ENCODE measurements at regions not wholly inside any gene's neighbourhood (a gene's known extent, or its start where the extent isn't known, plus 50 kb on each side); places are given as distances from the start of the nearest gene placed in this dataset.

- no peak for DNase-seq (ENCODE audit: low spot score)
- in situ Hi-C loops (cut with HindIII; ENCODE audit: low sequenced_read_pairs) = no loop called here
Measured at GRCh38 chr12:76259660-76260389, 88.4 kb downstream of the BBS10 start.

GRCh38 chr12:76259106-76259505 lies 89.1 kb downstream of the BBS10 start:
- DNase-seq (ENCODE audit: low spot score) = no peak

GRCh38 chr12:76256904-76257303 lies 91.3 kb downstream of the BBS10 start:
- in situ Hi-C loops (cut with HindIII; ENCODE audit: low sequenced_read_pairs) = no loop called here

More at GRCh38 chr12:76259106-76259505, 89.1 kb downstream of the BBS10 start:
- in situ Hi-C loops (cut with HindIII; ENCODE audit: low sequenced_read_pairs) = no loop called here

GRCh38 chr12:76256321-76256720 lies 91.9 kb downstream of the BBS10 start:
- DNase-seq (ENCODE audit: low spot score) = no peak
- in situ Hi-C loops (cut with HindIII; ENCODE audit: low sequenced_read_pairs) = no loop called here

More at GRCh38 chr12:76256904-76257303, 91.3 kb downstream of the BBS10 start:
- DNase-seq (ENCODE audit: low spot score) = no peak

- DNase-seq (ENCODE audit: low spot score) = no peak
Measured at GRCh38 chr12:76255692-76256091, 92.5 kb downstream of the BBS10 start.

GRCh38 chr12:76255281-76255680 lies 92.9 kb downstream of the BBS10 start:
- DNase-seq (ENCODE audit: low spot score) = no peak
- in situ Hi-C loops (cut with HindIII; ENCODE audit: low sequenced_read_pairs) = no loop called here

More at GRCh38 chr12:76255692-76256091, 92.5 kb downstream of the BBS10 start:
- in situ Hi-C loops (cut with HindIII; ENCODE audit: low sequenced_read_pairs) = no loop called here

GRCh38 chr12:76252031-76252430 lies 96.2 kb downstream of the BBS10 start:
- in situ Hi-C loops (cut with HindIII; ENCODE audit: low sequenced_read_pairs) = no loop called here
- DNase-seq (ENCODE audit: low spot score) = no peak

GRCh38 chr12:76250256-76250655 lies 98.0 kb downstream of the BBS10 start:
- in situ Hi-C loops (cut with HindIII; ENCODE audit: low sequenced_read_pairs) = no loop called here
- DNase-seq (ENCODE audit: low spot score) = no peak

- DNase-seq (ENCODE audit: low spot score) = no peak
- in situ Hi-C loops (cut with HindIII; ENCODE audit: low sequenced_read_pairs) = no loop called here
Measured at GRCh38 chr12:76249501-76249900, 98.7 kb downstream of the BBS10 start.

- DNase-seq (ENCODE audit: low spot score) = no peak
- in situ Hi-C loops (cut with HindIII; ENCODE audit: low sequenced_read_pairs) = no loop called here
Measured at GRCh38 chr12:76247992-76248391, 100.2 kb downstream of the BBS10 start.

GRCh38 chr12:76247026-76247646 lies 101.1 kb downstream of the BBS10 start:
- DNase-seq (ENCODE audit: low spot score) = no peak
- in situ Hi-C loops (cut with HindIII; ENCODE audit: low sequenced_read_pairs) = no loop called here

- no peak for DNase-seq (ENCODE audit: low spot score)
- in situ Hi-C loops (cut with HindIII; ENCODE audit: low sequenced_read_pairs) = no loop called here
Measured at GRCh38 chr12:76246611-76247010, 101.6 kb downstream of the BBS10 start.

- no peak for DNase-seq (ENCODE audit: low spot score)
Measured at GRCh38 chr12:76244300-76244699, 103.9 kb downstream of the BBS10 start.

GRCh38 chr12:76242813-76243550 lies 105.2 kb downstream of the BBS10 start:
- in situ Hi-C loops (cut with HindIII; ENCODE audit: low sequenced_read_pairs) = no loop called here
- DNase-seq (ENCODE audit: low spot score) = no peak

More at GRCh38 chr12:76244300-76244699, 103.9 kb downstream of the BBS10 start:
- in situ Hi-C loops (cut with HindIII; ENCODE audit: low sequenced_read_pairs) = no loop called here

GRCh38 chr12:76241371-76241770 lies 106.8 kb downstream of the BBS10 start:
- DNase-seq (ENCODE audit: low spot score) = no peak
- in situ Hi-C loops (cut with HindIII; ENCODE audit: low sequenced_read_pairs) = no loop called here

- in situ Hi-C loops (cut with HindIII; ENCODE audit: low sequenced_read_pairs) = no loop called here
- no peak for DNase-seq (ENCODE audit: low spot score)
Measured at GRCh38 chr12:76240281-76240680, 107.9 kb downstream of the BBS10 start.

GRCh38 chr12:76238688-76239087 lies 109.5 kb downstream of the BBS10 start:
- DNase-seq (ENCODE audit: low spot score) = no peak
- in situ Hi-C loops (cut with HindIII; ENCODE audit: low sequenced_read_pairs) = no loop called here

- in situ Hi-C loops (cut with HindIII; ENCODE audit: low sequenced_read_pairs) = no loop called here
- no peak for DNase-seq (ENCODE audit: low spot score)
Measured at GRCh38 chr12:76237086-76237701, 111.0 kb downstream of the BBS10 start.

GRCh38 chr12:76236640-76237039 lies 111.6 kb downstream of the BBS10 start:
- in situ Hi-C loops (cut with HindIII; ENCODE audit: low sequenced_read_pairs) = no loop called here
- DNase-seq (ENCODE audit: low spot score) = no peak

- in situ Hi-C loops (cut with HindIII; ENCODE audit: low sequenced_read_pairs) = no loop called here
- DNase-seq (ENCODE audit: low spot score) = no peak
Measured at GRCh38 chr12:76234741-76235140, 113.5 kb downstream of the BBS10 start.
